Activated CD4-positive, alpha-beta T cell treated with anti-CD3 and anti-CD28 coated beads, Interleukin-2, amount 50 U/mL, for 48 hours (primary cell): ENCODE measurements at regions not wholly inside any gene's neighbourhood (a gene's known extent, or its start where the extent isn't known, plus 50 kb on each side); places are given as distances from the start of the nearest gene placed in this dataset.

Experiments
- DNase-seq, 2 experiments: peaks; one replicate each; pipeline ENCODE4 v3.0.0-alpha.2; 2020

- DNase-seq: no peak
These were observed 417.1 kb upstream of the SALL3 start for GRCh38 chr18:78562531-78562961.

GRCh38 chr18:78563110-78563509 lies 416.5 kb upstream of the SALL3 start:
- DNase-seq: no peak

GRCh38 chr18:78564030-78564429 lies 415.6 kb upstream of the SALL3 start:
- DNase-seq: no peak

GRCh38 chr18:78564518-78564917 lies 415.1 kb upstream of the SALL3 start:
- DNase-seq: no peak

GRCh38 chr18:78565240-78565639 lies 414.4 kb upstream of the SALL3 start:
- no peak for DNase-seq

GRCh38 chr18:78566065-78566464 lies 413.6 kb upstream of the SALL3 start:
- no peak for DNase-seq

GRCh38 chr18:78566720-78567119 lies 412.9 kb upstream of the SALL3 start:
- no peak for DNase-seq

- no peak for DNase-seq
These were observed 408.4 kb upstream of the SALL3 start for GRCh38 chr18:78571063-78571785.

- no peak for DNase-seq
These were observed 407.7 kb upstream of the SALL3 start for GRCh38 chr18:78571831-78572347.

GRCh38 chr18:78573773-78574172 lies 405.8 kb upstream of the SALL3 start:
- DNase-seq: no peak

GRCh38 chr18:78576967-78577366 lies 402.7 kb upstream of the SALL3 start:
- DNase-seq: no peak

GRCh38 chr18:78579449-78579848 lies 400.2 kb upstream of the SALL3 start:
- DNase-seq: no peak

- no peak for DNase-seq
These were observed 399.6 kb upstream of the SALL3 start for GRCh38 chr18:78579854-78580577.

- DNase-seq: no peak
These were observed 398.7 kb upstream of the SALL3 start for GRCh38 chr18:78580835-78581339.

GRCh38 chr18:78582181-78582709 lies 397.4 kb upstream of the SALL3 start:
- DNase-seq: no peak

GRCh38 chr18:78582898-78583738 lies 396.5 kb upstream of the SALL3 start:
- DNase-seq: no peak

GRCh38 chr18:78583739-78584458 lies 395.7 kb upstream of the SALL3 start:
- no peak for DNase-seq

GRCh38 chr18:78584459-78585022 lies 395.1 kb upstream of the SALL3 start:
- no peak for DNase-seq

GRCh38 chr18:78586586-78586985 lies 393.0 kb upstream of the SALL3 start:
- no peak for DNase-seq

- no peak for DNase-seq
These were observed 392.5 kb upstream of the SALL3 start for GRCh38 chr18:78587096-78587495.
